ENCODE measurements at regions not wholly inside any gene's neighbourhood (a gene's known extent, or its start where the extent isn't known, plus 50 kb on each side); places are given as distances from the start of the nearest gene placed in this dataset.
"Not testable (repeated sequence)": the region's sequence is repeated elsewhere in the genome, so short reads cannot be mapped to it uniquely, and the experiment has no call there.

- not testable (repeated sequence) for H3K9me2 ChIP-seq (ENCODE audit: insufficient read depth, low read length); H3K9ac ChIP-seq (ENCODE audit: low read length); H3K27ac ChIP-seq (ENCODE audit: low read length); H3K27me3 ChIP-seq (ENCODE audit: insufficient read depth, low read depth, low read length); H3K79me2 ChIP-seq (replicated peaks; ENCODE audit: insufficient read depth, low read length); H3K4me3 ChIP-seq (ENCODE audit: low read length); H3F3A ChIP-seq (ENCODE audit: insufficient read depth, low read length, poor library complexity, severe bottlenecking); H3K9me3 ChIP-seq (ENCODE audit: low read length); H3K36me3 ChIP-seq (ENCODE audit: insufficient read depth, low read length); H2AFZ ChIP-seq (ENCODE audit: low read depth, low read length); H3K4me2 ChIP-seq (ENCODE audit: low read length); H4K20me1 ChIP-seq (ENCODE audit: insufficient read depth)
Measured at GRCh38 chr4:131741836-131742235, 1407.3 kb upstream of the PCDH10 start.

GRCh38 chr4:131742536-131743205 is 1406.4 kb upstream of the PCDH10 start:
- H3K79me2 ChIP-seq (replicated peaks; ENCODE audit: insufficient read depth, low read length); H3K9ac ChIP-seq (ENCODE audit: low read length); H4K20me1 ChIP-seq (ENCODE audit: insufficient read depth); H3K9me2 ChIP-seq (ENCODE audit: insufficient read depth, low read length); H3K4me3 ChIP-seq (ENCODE audit: low read length); H3K4me2 ChIP-seq (ENCODE audit: low read length); H3K36me3 ChIP-seq (ENCODE audit: insufficient read depth, low read length); H3K27ac ChIP-seq (ENCODE audit: low read length); H2AFZ ChIP-seq (ENCODE audit: low read depth, low read length); H3K9me3 ChIP-seq (ENCODE audit: low read length); H3K27me3 ChIP-seq (ENCODE audit: insufficient read depth, low read depth, low read length); H3F3A ChIP-seq (ENCODE audit: insufficient read depth, low read length, poor library complexity, severe bottlenecking): not testable (repeated sequence)

- H3K9me3 ChIP-seq (ENCODE audit: low read length); H3K9ac ChIP-seq (ENCODE audit: low read length); H3K36me3 ChIP-seq (ENCODE audit: insufficient read depth, low read length); H2AFZ ChIP-seq (ENCODE audit: low read depth, low read length); H3K4me3 ChIP-seq (ENCODE audit: low read length); H3K9me2 ChIP-seq (ENCODE audit: insufficient read depth, low read length); H3K4me2 ChIP-seq (ENCODE audit: low read length); H3K27ac ChIP-seq (ENCODE audit: low read length); H3K79me2 ChIP-seq (replicated peaks; ENCODE audit: insufficient read depth, low read length); H3F3A ChIP-seq (ENCODE audit: insufficient read depth, low read length, poor library complexity, severe bottlenecking); H4K20me1 ChIP-seq (ENCODE audit: insufficient read depth); H3K27me3 ChIP-seq (ENCODE audit: insufficient read depth, low read depth, low read length): not testable (repeated sequence)
Measured at GRCh38 chr4:131743348-131743747, 1405.7 kb upstream of the PCDH10 start.

- H3K79me2 ChIP-seq (replicated peaks; ENCODE audit: insufficient read depth, low read length); H3K27ac ChIP-seq (ENCODE audit: low read length); H3K27me3 ChIP-seq (ENCODE audit: insufficient read depth, low read depth, low read length); H3K36me3 ChIP-seq (ENCODE audit: insufficient read depth, low read length); H4K20me1 ChIP-seq (ENCODE audit: insufficient read depth); H3K9ac ChIP-seq (ENCODE audit: low read length); H3F3A ChIP-seq (ENCODE audit: insufficient read depth, low read length, poor library complexity, severe bottlenecking); H3K4me2 ChIP-seq (ENCODE audit: low read length); H3K4me3 ChIP-seq (ENCODE audit: low read length); H3K9me2 ChIP-seq (ENCODE audit: insufficient read depth, low read length); H3K9me3 ChIP-seq (ENCODE audit: low read length); H2AFZ ChIP-seq (ENCODE audit: low read depth, low read length): not testable (repeated sequence)
Measured at GRCh38 chr4:131747203-131747602, 1401.9 kb upstream of the PCDH10 start.

- H3K9ac ChIP-seq (ENCODE audit: low read length); H3K4me2 ChIP-seq (ENCODE audit: low read length); H3K79me2 ChIP-seq (replicated peaks; ENCODE audit: insufficient read depth, low read length); H3K36me3 ChIP-seq (ENCODE audit: insufficient read depth, low read length); H3K9me3 ChIP-seq (ENCODE audit: low read length); H2AFZ ChIP-seq (ENCODE audit: low read depth, low read length); H3K9me2 ChIP-seq (ENCODE audit: insufficient read depth, low read length); H3K27ac ChIP-seq (ENCODE audit: low read length); H3K4me3 ChIP-seq (ENCODE audit: low read length); H4K20me1 ChIP-seq (ENCODE audit: insufficient read depth); H3F3A ChIP-seq (ENCODE audit: insufficient read depth, low read length, poor library complexity, severe bottlenecking); H3K27me3 ChIP-seq (ENCODE audit: insufficient read depth, low read depth, low read length): not testable (repeated sequence)
Measured at GRCh38 chr4:131749224-131749623, 1399.9 kb upstream of the PCDH10 start.

GRCh38 chr4:131750006-131750405 is 1399.1 kb upstream of the PCDH10 start:
- H3K9me2 ChIP-seq (ENCODE audit: insufficient read depth, low read length); H3K9ac ChIP-seq (ENCODE audit: low read length); H3K4me3 ChIP-seq (ENCODE audit: low read length); H2AFZ ChIP-seq (ENCODE audit: low read depth, low read length); H3K27ac ChIP-seq (ENCODE audit: low read length); H3K36me3 ChIP-seq (ENCODE audit: insufficient read depth, low read length); H3K9me3 ChIP-seq (ENCODE audit: low read length); H3K4me2 ChIP-seq (ENCODE audit: low read length); H4K20me1 ChIP-seq (ENCODE audit: insufficient read depth); H3F3A ChIP-seq (ENCODE audit: insufficient read depth, low read length, poor library complexity, severe bottlenecking); H3K27me3 ChIP-seq (ENCODE audit: insufficient read depth, low read depth, low read length); H3K79me2 ChIP-seq (replicated peaks; ENCODE audit: insufficient read depth, low read length): not testable (repeated sequence)

GRCh38 chr4:131750469-131750868 is 1398.6 kb upstream of the PCDH10 start:
- H3K4me3 ChIP-seq (ENCODE audit: low read length); H3K4me2 ChIP-seq (ENCODE audit: low read length); H3K27ac ChIP-seq (ENCODE audit: low read length); H2AFZ ChIP-seq (ENCODE audit: low read depth, low read length); H3K9ac ChIP-seq (ENCODE audit: low read length); H3K9me3 ChIP-seq (ENCODE audit: low read length); H3K9me2 ChIP-seq (ENCODE audit: insufficient read depth, low read length); H3K27me3 ChIP-seq (ENCODE audit: insufficient read depth, low read depth, low read length); H4K20me1 ChIP-seq (ENCODE audit: insufficient read depth); H3K79me2 ChIP-seq (replicated peaks; ENCODE audit: insufficient read depth, low read length); H3K36me3 ChIP-seq (ENCODE audit: insufficient read depth, low read length); H3F3A ChIP-seq (ENCODE audit: insufficient read depth, low read length, poor library complexity, severe bottlenecking): not testable (repeated sequence)

GRCh38 chr4:131762234-131762633 is 1386.9 kb upstream of the PCDH10 start:
- H3K27ac ChIP-seq (ENCODE audit: low read length); H3K79me2 ChIP-seq (replicated peaks; ENCODE audit: insufficient read depth, low read length); H2AFZ ChIP-seq (ENCODE audit: low read depth, low read length); H3K4me3 ChIP-seq (ENCODE audit: low read length); H3K9me3 ChIP-seq (ENCODE audit: low read length); H3K4me2 ChIP-seq (ENCODE audit: low read length); H3K9ac ChIP-seq (ENCODE audit: low read length); H4K20me1 ChIP-seq (ENCODE audit: insufficient read depth); H3K27me3 ChIP-seq (ENCODE audit: insufficient read depth, low read depth, low read length); H3F3A ChIP-seq (ENCODE audit: insufficient read depth, low read length, poor library complexity, severe bottlenecking); H3K9me2 ChIP-seq (ENCODE audit: insufficient read depth, low read length); H3K36me3 ChIP-seq (ENCODE audit: insufficient read depth, low read length): not testable (repeated sequence)

Data from neural cell (in vitro differentiated cells).